HEK293T (cell line): ENCODE measurements at regions not wholly inside any gene's neighbourhood (a gene's known extent, or its start where the extent isn't known, plus 50 kb on each side); places are given as distances from the start of the nearest gene placed in this dataset.

Source experiments
- FOXA1 ChIP-seq: fragments of 450-650 bp; IDR thresholded peaks from 2 replicates; pipeline ENCODE4 v1.6.1; 2016; ENCODE audit warnings: mild to moderate bottlenecking
- FOXM1 ChIP-seq: fragments of 450-650 bp; IDR thresholded peaks from 2 replicates; pipeline ENCODE4 v1.6.1; 2017; ENCODE audit warnings: mild to moderate bottlenecking, borderline replicate concordance

DNA sequence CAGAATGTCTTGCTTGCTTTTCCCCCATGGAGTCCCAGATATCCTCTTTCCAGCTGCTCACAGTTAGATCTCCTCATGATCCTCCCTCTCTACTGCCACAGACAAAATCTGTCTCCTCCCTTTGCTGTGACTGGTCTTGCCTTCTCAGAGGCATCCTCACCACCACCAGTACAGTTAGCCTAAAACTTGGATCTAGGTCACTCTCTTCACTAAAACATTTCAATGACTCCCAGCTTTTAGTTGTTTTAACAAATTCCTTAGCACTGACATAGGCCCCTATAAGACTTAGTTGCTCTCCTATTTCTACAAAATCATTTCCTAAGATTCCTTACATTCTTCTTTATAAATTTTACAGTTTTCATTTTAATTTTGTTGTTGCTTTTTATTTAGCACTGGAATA, 734.2 kb upstream of the CHAC2 start:
- TF ChIP-seq FOXA1: no peak
- TF ChIP-seq FOXM1: no peak
